Kidney (tissue), 13 donors: ENCODE measurements at regions not wholly inside any gene's neighbourhood (a gene's known extent, or its start where the extent isn't known, plus 50 kb on each side); places are given as distances from the start of the nearest gene placed in this dataset.

Experiments used
- DNase-seq, 5 donors: peaks; one replicate each; pipeline ENCODE4 v3.0.0-alpha.2; 2013 to 2020
- FAIRE-seq: peaks from 2 replicates; lab custom pipeline; 2012; peaks lifted over from hg19 to GRCh38; lab: Jason Lieb, UNC
- H3K27ac ChIP-seq, 2 donors: one replicate each; pipeline ENCODE4 v1.7.0; 2013; ENCODE audit warnings: low read depth in 2 of 2, low read length in 2 of 2, inconsistent platforms in 1 of 2
- H3K27me3 ChIP-seq: one replicate; pipeline ENCODE4 v1.7.1; 2013; ENCODE audit warnings: low read length, inconsistent platforms; ENCODE audit not compliant: control insufficient read depth, insufficient read depth
- H3K36me3 ChIP-seq, 3 donors: one replicate each; pipeline versions ENCODE4 v1.7.0 to v1.7.1; 2013; ENCODE audit warnings: low read length in 3 of 3, control low read depth in 1 of 3, inconsistent platforms in 1 of 3; ENCODE audit not compliant: insufficient read depth in 3 of 3, control insufficient read depth in 2 of 3
- H3K4me1 ChIP-seq, 3 donors: one replicate each; pipeline versions ENCODE4 v1.7.0 to v1.7.1; 2013; ENCODE audit warnings: low read length in 3 of 3, inconsistent platforms in 1 of 3, low read depth in 1 of 3; ENCODE audit not compliant: control insufficient read depth in 2 of 3, insufficient read depth in 2 of 3
- H3K4me3 ChIP-seq, 3 donors: one replicate each; pipeline versions ENCODE4 v1.7.0 to v1.8.1; 2013; ENCODE audit warnings: low read length in 3 of 3, control low read depth in 1 of 3, inconsistent platforms in 1 of 3
- H3K9ac ChIP-seq, 3 donors: one replicate each; pipeline versions ENCODE4 v1.7.0 to v1.7.1; 2013; ENCODE audit warnings: low read length in 3 of 3, control low read depth in 1 of 3, inconsistent platforms in 1 of 3
- H3K9me3 ChIP-seq, 3 donors: one replicate each; pipeline versions ENCODE4 v1.7.0 to v1.7.1; 2013; ENCODE audit warnings: low read length in 3 of 3, control low read depth in 1 of 3, inconsistent platforms in 1 of 3; ENCODE audit not compliant: control insufficient read depth in 2 of 3, insufficient read depth in 1 of 3
- intact Hi-C: fragments of 100-400 bp; cut with DNase I; formaldehyde crosslinking; loops from one replicate; pipeline ENCODE4 v1.11.1; 2022
- TF ChIP-seq, protein P1 (sequence below): IDR thresholded peaks from 3 replicates; pipeline ENCODE4 v1.5.1; 2012; ENCODE audit warnings: mild to moderate bottlenecking, moderate library complexity, borderline replicate concordance; ENCODE audit not compliant: insufficient read depth; ENCODE audit errors: extremely low read depth
- donor health status: control.
- donor health status: control.
- donor health status: control.
- donor health status: control.
- donor health status: control.
- donor health status: DM: yes; HTN: yes; CAD: no.
- donor health status: Normal renal cell carcinoma (clear cell type).

DNA sequence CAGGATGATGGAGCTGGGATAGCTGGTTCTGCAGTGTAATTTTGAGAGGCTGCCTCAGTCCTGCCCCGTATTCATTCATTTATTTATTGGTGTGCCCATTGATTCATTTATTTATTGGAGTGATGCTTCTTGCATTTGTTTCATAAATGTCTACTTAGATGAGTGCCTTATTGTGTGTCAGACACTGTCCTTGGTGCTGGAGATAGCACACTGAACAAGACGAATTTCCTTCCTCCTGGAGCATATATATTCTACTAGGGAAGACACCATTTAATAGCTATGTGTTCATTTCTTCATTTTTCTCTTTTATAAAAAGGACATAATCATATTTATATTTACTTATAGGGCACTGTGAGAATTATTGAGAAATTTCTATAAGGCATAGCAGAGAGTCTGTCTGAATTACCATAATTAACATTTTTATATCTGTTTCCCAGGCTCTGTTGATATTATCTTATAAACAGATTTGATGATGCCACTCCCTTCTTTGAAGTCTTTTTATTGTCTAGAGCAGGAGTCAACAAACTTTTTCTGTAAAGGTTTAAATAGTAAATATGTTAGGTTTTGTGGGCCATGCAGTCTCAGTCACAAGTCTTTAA is 433.9 kb upstream of the ZNF608 start:
- TF ChIP-seq, protein P1, sequence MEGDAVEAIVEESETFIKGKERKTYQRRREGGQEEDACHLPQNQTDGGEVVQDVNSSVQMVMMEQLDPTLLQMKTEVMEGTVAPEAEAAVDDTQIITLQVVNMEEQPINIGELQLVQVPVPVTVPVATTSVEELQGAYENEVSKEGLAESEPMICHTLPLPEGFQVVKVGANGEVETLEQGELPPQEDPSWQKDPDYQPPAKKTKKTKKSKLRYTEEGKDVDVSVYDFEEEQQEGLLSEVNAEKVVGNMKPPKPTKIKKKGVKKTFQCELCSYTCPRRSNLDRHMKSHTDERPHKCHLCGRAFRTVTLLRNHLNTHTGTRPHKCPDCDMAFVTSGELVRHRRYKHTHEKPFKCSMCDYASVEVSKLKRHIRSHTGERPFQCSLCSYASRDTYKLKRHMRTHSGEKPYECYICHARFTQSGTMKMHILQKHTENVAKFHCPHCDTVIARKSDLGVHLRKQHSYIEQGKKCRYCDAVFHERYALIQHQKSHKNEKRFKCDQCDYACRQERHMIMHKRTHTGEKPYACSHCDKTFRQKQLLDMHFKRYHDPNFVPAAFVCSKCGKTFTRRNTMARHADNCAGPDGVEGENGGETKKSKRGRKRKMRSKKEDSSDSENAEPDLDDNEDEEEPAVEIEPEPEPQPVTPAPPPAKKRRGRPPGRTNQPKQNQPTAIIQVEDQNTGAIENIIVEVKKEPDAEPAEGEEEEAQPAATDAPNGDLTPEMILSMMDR: no peak
- H3K9ac ChIP-seq: no peak overlapping the region
- H3K36me3 ChIP-seq: no peaks in the 10 kb centered on the region
- H3K4me1 ChIP-seq: no peaks in the 10 kb centered on the region
- no peak overlapping the region for H3K27ac ChIP-seq
- DNase-seq: peak in 1 of 5 donors; percentile 54
- no peak overlapping the region for H3K4me3 ChIP-seq
- no peak for FAIRE-seq
- no peaks in the 10 kb centered on the region for H3K9me3 ChIP-seq
- H3K27me3 ChIP-seq: no peaks in the 10 kb centered on the region
- intact Hi-C loops: no loop called here

GRCh38 chr5:125181159-125181558 is 434.7 kb upstream of the ZNF608 start:
- no peak overlapping the region for H3K9ac ChIP-seq
- no peaks in the 10 kb centered on the region for H3K36me3 ChIP-seq
- TF ChIP-seq, protein P1: no peak
- no peak for FAIRE-seq
- no peak for DNase-seq
- no peak overlapping the region for H3K27ac ChIP-seq
- no peaks in the 10 kb centered on the region for H3K9me3 ChIP-seq
- intact Hi-C loops: no loop called here
- no peaks in the 10 kb centered on the region for H3K27me3 ChIP-seq
- H3K4me1 ChIP-seq: no peaks in the 10 kb centered on the region
- no peak overlapping the region for H3K4me3 ChIP-seq

GRCh38 chr5:125181955-125182354 is 435.5 kb upstream of the ZNF608 start:
- Histone ChIP-seq H3K4me1 (no peaks in the 10 kb centered on the region), H3K27ac (no peak overlapping the region), H3K9me3 (no peaks in the 10 kb centered on the region), H3K27me3 (no peaks in the 10 kb centered on the region), H3K4me3 (no peak overlapping the region), H3K36me3 (no peaks in the 10 kb centered on the region), H3K9ac (no peak overlapping the region)
- TF ChIP-seq, protein P1: no peak
- DNase-seq: no peak
- intact Hi-C loops: no loop called here
- FAIRE-seq: no peak

DNA sequence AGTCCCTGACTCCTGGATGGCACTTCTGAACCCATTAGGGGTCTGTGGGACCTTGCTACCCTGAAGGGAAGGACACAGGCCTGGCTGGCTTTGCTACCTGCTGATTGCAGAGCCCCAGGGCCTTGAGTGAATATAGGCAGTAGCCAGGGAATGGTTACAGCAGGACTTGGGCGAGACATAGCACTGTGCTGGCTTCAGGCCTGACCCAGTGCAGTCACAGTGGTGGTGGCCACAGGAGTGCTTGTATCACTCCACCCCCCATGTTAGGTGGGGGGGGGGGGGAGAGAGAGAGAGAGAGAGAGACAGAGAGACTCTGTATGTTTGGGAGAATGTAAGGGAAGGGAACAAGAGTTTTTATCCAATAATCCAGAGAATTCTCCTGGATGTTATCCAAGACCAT is 439.3 kb upstream of the ZNF608 start:
- intact Hi-C loops: no loop called here
- H3K36me3 ChIP-seq: no peaks in the 10 kb centered on the region
- H3K9me3 ChIP-seq: no peaks in the 10 kb centered on the region
- FAIRE-seq: no peak
- H3K27me3 ChIP-seq: no peaks in the 10 kb centered on the region
- TF ChIP-seq, protein P1: no peak
- H3K4me3 ChIP-seq: no peak overlapping the region
- no peak for DNase-seq
- no peak overlapping the region for H3K9ac ChIP-seq
- peaks cover 0 to 3% (median 0%) of the 10 kb centered on the region in 3 donors for H3K4me1 ChIP-seq
- H3K27ac ChIP-seq: no peak overlapping the region
